A673 (cell line): ENCODE measurements at regions not wholly inside any gene's neighbourhood (a gene's known extent, or its start where the extent isn't known, plus 50 kb on each side); places are given as distances from the start of the nearest gene placed in this dataset.
A peak's percentile ranks its signal among the peaks of the same experiment; 100 is the strongest.

Source experiments
- EZH2 ChIP-seq: fragments of 200-600 bp; sonication (generic); IDR thresholded peaks from 2 replicates; pipeline ENCODE4 v1.6.1; 2017; ENCODE audit warnings: borderline replicate concordance, low read depth, mild to moderate bottlenecking, mixed read lengths, antibody characterized with exemption, low read length; ENCODE audit not compliant: poor library complexity, severe bottlenecking
- TF ChIP-seq, protein P1 (sequence below): fragments of 300-800, 200-600 bp; sonication (generic); conservative IDR thresholded peaks from 2 replicates; pipeline ENCODE4 v1.5.1; 2017; ENCODE audit warnings: low read depth, mild to moderate bottlenecking, antibody characterized with exemption, low read length, moderate library complexity, mixed read lengths

DNA sequence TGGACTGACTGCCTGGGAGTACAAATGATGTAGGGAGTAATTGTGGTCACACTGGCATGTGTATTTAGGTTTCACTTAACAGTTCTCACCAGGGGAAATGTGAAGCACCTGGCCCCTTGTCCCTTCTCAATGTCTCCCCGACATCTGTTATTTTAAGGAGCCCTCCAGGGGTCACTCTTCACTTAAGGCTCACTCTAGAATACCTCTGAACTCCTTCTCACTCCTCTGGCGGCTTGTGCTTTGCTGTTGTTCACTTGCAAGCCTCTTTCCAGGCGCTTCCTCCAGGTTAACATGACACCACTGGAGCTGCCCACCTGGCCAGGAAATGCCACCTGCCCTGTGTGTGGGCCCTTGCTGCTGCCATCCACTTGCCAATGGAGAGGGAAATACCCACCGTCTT lies 56.5 kb upstream of the GZMB start:
- TF ChIP-seq, protein P1, sequence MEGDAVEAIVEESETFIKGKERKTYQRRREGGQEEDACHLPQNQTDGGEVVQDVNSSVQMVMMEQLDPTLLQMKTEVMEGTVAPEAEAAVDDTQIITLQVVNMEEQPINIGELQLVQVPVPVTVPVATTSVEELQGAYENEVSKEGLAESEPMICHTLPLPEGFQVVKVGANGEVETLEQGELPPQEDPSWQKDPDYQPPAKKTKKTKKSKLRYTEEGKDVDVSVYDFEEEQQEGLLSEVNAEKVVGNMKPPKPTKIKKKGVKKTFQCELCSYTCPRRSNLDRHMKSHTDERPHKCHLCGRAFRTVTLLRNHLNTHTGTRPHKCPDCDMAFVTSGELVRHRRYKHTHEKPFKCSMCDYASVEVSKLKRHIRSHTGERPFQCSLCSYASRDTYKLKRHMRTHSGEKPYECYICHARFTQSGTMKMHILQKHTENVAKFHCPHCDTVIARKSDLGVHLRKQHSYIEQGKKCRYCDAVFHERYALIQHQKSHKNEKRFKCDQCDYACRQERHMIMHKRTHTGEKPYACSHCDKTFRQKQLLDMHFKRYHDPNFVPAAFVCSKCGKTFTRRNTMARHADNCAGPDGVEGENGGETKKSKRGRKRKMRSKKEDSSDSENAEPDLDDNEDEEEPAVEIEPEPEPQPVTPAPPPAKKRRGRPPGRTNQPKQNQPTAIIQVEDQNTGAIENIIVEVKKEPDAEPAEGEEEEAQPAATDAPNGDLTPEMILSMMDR: 0 out of 2 replicates have a peak, but pooled peaks have one; percentile 18
- TF ChIP-seq EZH2: no peak
